Effector memory CD8-positive, alpha-beta T cell (primary cell): ENCODE measurements at regions not wholly inside any gene's neighbourhood (a gene's known extent, or its start where the extent isn't known, plus 50 kb on each side); places are given as distances from the start of the nearest gene placed in this dataset.
A peak's percentile ranks its signal among the peaks of the same experiment; 100 is the strongest.

Experiments
- ATAC-seq: fragments of 150-1000 bp; cut with Tn5 transposase; replicated peaks from 2 replicates; pipeline ENCODE4 v1.10.0; 2021; ENCODE audit warnings: mild to moderate bottlenecking, moderate library complexity
- DNase-seq, 3 experiments: peaks; one replicate each; pipeline ENCODE4 v3.0.0; 2021
- H3K27ac Mint-ChIP-seq, 2 donors: one replicate each; pipeline ENCODE4 v1.8.0; 2022; ENCODE audit warnings: mild to moderate bottlenecking in 2 of 2, mixed read lengths in 2 of 2, moderate library complexity in 2 of 2
- H3K27me3 Mint-ChIP-seq, 2 donors: one replicate each; pipeline ENCODE4 v1.8.0; 2022; ENCODE audit warnings: mixed read lengths in 2 of 2
- H3K36me3 Mint-ChIP-seq: one replicate; pipeline ENCODE4 v1.8.0; 2022; ENCODE audit warnings: mild to moderate bottlenecking, moderate library complexity, mixed read lengths; ENCODE audit not compliant: insufficient read depth
- H3K4me1 Mint-ChIP-seq, 2 donors: one replicate each; pipeline ENCODE4 v1.8.0; 2022; ENCODE audit warnings: low read depth in 2 of 2, mixed read lengths in 2 of 2
- H3K4me3 Mint-ChIP-seq, 2 donors: one replicate each; pipeline ENCODE4 v1.8.0; 2022; ENCODE audit warnings: mild to moderate bottlenecking in 2 of 2, mixed read lengths in 2 of 2, moderate library complexity in 2 of 2
- H3K9me3 Mint-ChIP-seq, 2 donors: one replicate each; pipeline ENCODE4 v1.8.0; 2022; ENCODE audit warnings: mixed read lengths in 2 of 2

DNA sequence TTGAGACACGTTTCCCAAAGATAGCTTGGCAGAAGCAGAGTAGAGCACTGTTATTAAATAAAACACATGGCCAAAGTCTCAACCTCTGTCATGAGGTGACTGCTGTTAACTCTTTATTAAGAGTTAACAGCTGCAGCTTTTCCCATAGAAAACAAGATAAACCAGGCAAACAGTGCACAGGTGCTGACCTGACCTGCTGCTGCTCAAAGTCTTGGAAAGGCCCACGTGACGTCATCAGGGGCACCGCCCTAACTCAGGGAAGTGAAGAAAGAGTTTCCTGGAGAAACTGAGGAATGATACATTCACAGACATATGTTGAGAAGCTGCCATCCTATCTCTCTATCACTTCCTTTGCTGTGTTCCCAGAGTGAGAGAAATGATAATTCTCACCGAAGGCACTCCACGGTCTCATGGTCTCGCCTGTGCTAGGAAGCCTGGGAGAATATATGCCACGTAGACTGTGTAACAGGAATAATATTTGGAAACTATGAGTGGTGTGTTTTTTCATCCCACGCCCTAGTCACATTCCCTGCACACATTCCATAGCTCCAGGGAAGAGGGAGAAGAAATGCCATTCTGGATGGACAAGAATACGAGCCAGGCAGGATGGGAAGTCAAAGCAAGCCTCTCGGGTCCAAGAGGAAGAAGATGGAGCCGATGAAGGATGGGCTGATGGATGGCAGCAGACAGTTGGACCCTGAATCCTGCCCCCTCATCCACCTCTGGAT lies 146.2 kb upstream of the NFE2L3 start:
- DNase-seq (no peak), ATAC-seq (no peak)
- Mint-ChIP-seq H3K27ac (no peak overlapping the region), H3K4me1 (no peaks in the 10 kb centered on the region), H3K9me3 (no peaks in the 10 kb centered on the region), H3K36me3 (no peaks in the 10 kb centered on the region), H3K4me3 (no peak overlapping the region), H3K27me3 (peaks cover 47 to 71% of the 10 kb centered on the region in 2 donors)

DNA sequence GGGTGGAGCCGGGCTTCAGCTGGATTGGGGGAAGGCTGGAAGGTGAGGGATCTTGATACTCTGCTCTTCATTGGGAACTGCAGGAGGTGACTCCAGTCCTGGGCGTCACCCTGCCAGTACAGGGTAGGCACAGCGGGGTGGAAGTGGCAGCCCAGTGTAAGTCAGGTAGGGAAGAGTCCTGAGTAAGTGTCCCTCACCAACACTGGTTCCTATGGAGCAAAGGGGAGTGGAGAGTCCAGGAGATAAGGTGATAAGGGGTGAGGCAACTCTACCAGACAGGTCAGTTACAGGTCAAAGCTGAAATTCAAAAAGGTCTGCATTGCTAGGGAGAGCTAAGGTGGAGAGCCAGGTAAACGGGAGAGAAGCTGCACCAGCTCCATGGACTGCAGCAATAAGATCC lies 145.6 kb upstream of the NFE2L3 start:
- Mint-ChIP-seq H3K9me3 (no peaks in the 10 kb centered on the region), H3K4me1 (peaks cover 0 to 1% of the 10 kb centered on the region in 2 donors), H3K36me3 (no peaks in the 10 kb centered on the region), H3K4me3 (no peak overlapping the region), H3K27ac (no peak overlapping the region), H3K27me3 (peaks cover 47 to 71% of the 10 kb centered on the region in 2 donors)
- no peak for ATAC-seq
- no peak for DNase-seq

DNA sequence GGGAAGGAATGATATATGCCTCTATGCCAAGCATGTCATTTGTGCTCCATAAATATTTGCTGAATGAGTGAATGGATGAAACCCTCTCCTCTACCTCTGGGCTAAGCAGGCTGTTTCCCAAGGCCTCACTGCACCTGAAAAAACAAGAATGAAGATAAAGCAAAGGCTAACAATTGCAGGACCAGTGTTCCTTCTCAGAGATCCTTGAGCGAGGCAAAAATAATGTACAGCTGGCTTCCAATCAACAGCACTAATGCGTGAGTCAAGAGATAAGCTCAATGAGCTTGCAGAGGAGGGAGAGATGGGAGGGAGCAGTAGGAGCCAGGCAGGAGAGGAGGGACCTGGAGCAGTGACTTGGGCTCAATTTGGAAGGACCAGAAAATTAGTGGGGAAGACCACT lies 144.5 kb upstream of the NFE2L3 start:
- Mint-ChIP-seq H3K27ac (peak overlapping the region in 1 of 2 donors; percentile 0), H3K36me3 (no peaks in the 10 kb centered on the region), H3K27me3 (peaks cover 38 to 60% of the 10 kb centered on the region in 2 donors), H3K4me1 (peaks cover 0 to 3% of the 10 kb centered on the region in 2 donors), H3K4me3 (no peak overlapping the region), H3K9me3 (no peaks in the 10 kb centered on the region)
- ATAC-seq (no peak), DNase-seq (no peak)

DNA sequence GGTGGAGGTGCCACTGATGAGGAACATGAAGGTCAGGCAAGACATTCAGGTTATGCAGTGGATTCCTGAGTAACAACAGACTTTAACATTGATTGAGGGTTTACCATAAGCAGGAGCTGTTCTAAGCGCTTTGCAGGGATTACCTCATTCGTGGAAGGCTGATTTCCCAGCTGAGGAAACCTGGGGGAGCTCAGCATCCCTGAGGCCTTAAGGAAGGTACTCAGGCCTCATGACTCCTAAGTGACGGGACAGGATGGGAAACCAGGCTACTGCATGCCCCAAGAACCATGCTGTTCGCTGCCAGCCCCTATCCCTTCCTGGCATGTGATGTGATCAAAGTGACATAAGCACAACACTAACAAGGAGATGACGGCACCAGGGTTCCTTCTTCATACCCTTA lies 143.6 kb upstream of the NFE2L3 start:
- DNase-seq (no peak), ATAC-seq (no peak)
- Mint-ChIP-seq H3K36me3 (no peaks in the 10 kb centered on the region), H3K4me1 (peaks cover 0 to 3% of the 10 kb centered on the region in 2 donors), H3K9me3 (no peaks in the 10 kb centered on the region), H3K27ac (no peak overlapping the region), H3K27me3 (peaks cover 29 to 51% of the 10 kb centered on the region in 2 donors), H3K4me3 (no peak overlapping the region)

DNA sequence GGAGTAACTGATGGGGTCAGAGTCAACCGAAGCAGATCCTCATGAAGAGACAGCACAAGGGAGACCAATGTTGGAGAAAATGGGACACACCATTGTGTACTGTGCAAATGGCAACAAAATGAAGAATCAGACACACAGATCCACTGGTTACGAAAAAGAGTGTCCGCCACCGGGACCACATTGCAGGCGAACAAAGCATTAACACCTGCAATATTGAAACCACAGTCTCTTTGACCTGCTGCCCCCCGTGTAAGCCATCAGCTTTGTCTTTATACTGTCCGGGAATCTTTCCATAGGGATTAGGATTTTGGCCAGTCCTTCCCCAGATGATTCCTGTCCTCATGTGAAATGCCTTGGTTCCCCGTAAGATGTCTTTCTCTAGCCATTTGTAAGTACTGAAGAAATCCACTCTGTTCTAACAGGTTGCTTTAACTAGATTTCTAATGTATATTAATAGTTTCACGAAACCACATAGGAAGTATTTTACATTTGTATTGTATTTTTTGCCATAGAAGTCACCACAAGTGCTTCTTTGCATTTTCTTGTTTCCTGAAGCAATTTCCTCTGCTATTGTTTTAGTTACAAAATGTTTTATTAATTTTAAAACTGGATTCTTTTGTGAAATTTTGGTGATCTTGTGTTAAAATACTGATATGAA lies 140.8 kb upstream of the NFE2L3 start:
- Mint-ChIP-seq H3K4me3 (no peak overlapping the region), H3K27me3 (peaks cover 41 to 64% of the 10 kb centered on the region in 2 donors), H3K9me3 (no peaks in the 10 kb centered on the region), H3K27ac (no peak overlapping the region), H3K36me3 (no peaks in the 10 kb centered on the region), H3K4me1 (peaks cover 0 to 3% of the 10 kb centered on the region in 2 donors)
- DNase-seq: no peak
- no peak for ATAC-seq

DNA sequence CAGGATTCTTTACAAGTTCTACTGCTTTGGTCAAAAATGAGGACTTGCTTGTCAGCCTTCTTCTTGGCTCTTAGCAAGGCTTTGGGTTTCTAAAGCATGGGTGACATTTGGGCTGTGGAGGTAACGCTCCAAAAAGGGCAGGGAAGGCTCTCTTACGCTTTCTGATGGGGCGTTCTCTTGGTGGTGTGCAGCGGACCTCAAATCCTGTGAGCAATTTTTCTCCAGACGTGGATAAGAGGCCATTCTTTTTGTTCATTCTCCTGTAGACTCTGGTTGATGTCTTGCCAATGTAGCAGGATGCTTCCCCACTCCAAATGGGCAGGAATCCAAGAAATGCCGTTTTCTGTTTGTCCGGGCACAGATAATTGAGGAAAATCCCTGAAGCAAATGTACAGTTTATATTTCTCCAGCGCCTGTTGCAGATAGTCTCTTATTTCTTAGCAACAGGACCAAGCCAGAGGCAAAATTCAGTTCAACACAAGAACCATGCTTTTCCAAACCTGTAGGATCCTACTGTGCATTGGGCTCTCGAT lies 138.4 kb upstream of the NFE2L3 start:
- no peak for DNase-seq
- H3K36me3 Mint-ChIP-seq: no peaks in the 10 kb centered on the region
- peaks cover 0 to 3% of the 10 kb centered on the region in 2 donors for H3K4me1 Mint-ChIP-seq

DNA sequence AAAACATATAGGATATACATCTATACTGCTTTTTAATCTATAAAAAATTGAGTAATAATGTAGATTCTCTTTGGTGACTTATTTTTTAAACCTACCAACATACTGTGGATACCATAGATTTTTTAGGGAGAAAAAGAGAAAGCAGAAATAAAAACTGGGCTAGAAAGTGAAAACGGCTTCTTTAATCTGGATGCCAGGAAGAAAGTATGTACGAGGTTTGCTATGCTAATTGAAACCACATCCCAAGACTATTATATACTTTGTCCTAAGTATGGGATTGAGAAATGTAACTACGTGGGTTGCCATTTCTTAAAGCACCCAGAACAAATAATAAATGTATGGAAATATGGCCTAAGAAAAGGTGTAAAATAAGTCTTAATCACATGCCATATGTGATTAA lies 129.0 kb upstream of the NFE2L3 start:
- Mint-ChIP-seq H3K36me3 (peaks cover 3% of the 10 kb centered on the region), H3K9me3 (no peaks in the 10 kb centered on the region), H3K4me1 (no peaks in the 10 kb centered on the region), H3K4me3 (no peak overlapping the region), H3K27ac (no peak overlapping the region), H3K27me3 (peaks cover 22 to 24% of the 10 kb centered on the region in 2 donors)
- DNase-seq (no peak), ATAC-seq (no peak)

More for the DNA sequence above, 138.4 kb upstream of the NFE2L3 start:
- Mint-ChIP-seq H3K9me3 (no peaks in the 10 kb centered on the region), H3K4me3 (no peak overlapping the region), H3K27ac (no peak overlapping the region), H3K27me3 (peaks cover 51 to 64% of the 10 kb centered on the region in 2 donors)
- ATAC-seq: no peak

DNA sequence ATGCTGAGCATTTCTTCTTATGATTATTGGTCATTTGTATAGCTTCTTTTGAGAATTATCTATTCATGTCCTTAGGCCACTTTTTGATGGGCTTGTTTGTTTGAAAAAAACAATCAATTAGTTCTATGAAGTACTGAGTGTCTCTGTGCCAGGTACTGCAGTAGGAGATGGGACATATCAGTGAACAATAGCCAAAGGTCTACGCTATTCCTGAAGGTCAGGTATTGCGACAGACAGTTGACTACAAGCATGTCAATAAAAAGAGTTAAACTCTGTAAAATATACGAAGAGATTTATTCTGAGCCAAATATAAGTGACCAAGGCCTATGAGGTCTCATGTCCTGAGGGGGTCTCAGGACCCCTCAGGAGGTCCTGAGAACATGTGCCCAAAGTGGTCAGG lies 122.1 kb upstream of the NFE2L3 start:
- Mint-ChIP-seq H3K27ac (no peak overlapping the region), H3K4me3 (no peak overlapping the region), H3K9me3 (no peaks in the 10 kb centered on the region)

DNA sequence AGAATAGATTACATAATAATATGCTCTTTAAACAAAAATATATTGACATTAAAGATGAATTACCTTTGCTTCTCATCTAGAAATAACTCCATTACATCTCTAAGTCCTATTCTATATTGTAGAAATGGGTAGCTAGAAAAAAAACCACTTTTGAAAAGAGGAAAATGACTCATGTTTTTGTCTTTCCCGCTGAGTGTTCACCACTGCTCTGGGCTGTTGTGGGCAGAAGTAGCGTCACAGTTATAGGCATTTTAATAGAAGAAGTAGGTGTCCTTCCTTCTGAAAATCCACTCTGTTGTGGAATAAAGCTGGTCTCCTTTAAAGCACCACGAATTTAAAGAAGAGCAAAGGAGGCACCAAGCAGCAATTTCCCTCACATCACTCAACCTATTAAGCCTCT lies 117.6 kb upstream of the NFE2L3 start:
- Mint-ChIP-seq H3K27ac (no peak overlapping the region), H3K9me3 (no peaks in the 10 kb centered on the region), H3K4me3 (no peak overlapping the region), H3K27me3 (peaks cover 38 to 66% of the 10 kb centered on the region in 2 donors), H3K36me3 (no peaks in the 10 kb centered on the region), H3K4me1 (no peaks in the 10 kb centered on the region)
- no peak for DNase-seq
- ATAC-seq: no peak

More for the DNA sequence above, 122.1 kb upstream of the NFE2L3 start:
- Mint-ChIP-seq H3K4me1 (no peaks in the 10 kb centered on the region), H3K27me3 (peaks cover 28 to 42% of the 10 kb centered on the region in 2 donors), H3K36me3 (no peaks in the 10 kb centered on the region)
- DNase-seq (no peak), ATAC-seq (no peak)

DNA sequence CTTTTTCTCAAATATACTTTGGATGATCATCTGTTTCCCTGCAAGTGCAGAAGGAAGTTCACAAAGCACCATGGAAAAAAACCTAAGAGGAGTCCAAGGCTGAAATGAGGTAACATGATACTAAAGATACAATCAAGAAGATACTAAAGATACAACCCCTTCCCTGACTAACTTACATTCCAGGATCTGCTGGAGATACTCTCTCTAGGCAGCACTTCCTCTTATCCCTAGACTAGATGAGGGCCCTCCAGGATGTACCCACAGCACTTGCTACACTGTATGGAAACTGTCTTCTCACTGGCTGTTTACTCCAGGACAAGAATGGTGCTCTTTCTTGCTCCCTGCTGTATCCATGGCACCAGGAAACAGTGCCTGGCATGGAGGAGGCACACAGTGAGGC lies 116.4 kb upstream of the NFE2L3 start:
- peaks cover 47 to 73% of the 10 kb centered on the region in 2 donors for H3K27me3 Mint-ChIP-seq

DNA sequence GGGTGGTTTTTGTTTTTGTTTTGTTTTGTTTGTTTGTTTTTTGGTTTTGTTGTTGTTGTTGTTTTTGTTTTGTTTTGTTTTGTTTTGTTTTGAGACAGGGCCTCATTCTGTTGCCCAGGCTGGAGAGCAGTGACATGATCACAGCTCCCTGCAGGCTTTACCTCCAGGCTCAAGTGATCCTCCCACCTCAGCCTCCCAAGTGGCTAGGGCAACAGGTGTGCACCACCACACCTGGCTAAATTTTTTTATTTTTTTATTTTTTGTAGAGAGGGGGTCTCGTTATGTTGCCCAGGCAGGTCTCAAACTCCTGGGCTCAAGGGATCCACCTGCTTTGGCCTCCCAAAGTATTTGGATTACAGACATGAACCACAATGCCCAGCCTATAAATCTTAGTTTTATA lies 115.9 kb upstream of the NFE2L3 start:
- H3K27ac Mint-ChIP-seq: no peak overlapping the region
- H3K4me1 Mint-ChIP-seq: no peaks in the 10 kb centered on the region
- ATAC-seq (no peak), DNase-seq (no peak)
- no peaks in the 10 kb centered on the region for H3K9me3 Mint-ChIP-seq
- H3K36me3 Mint-ChIP-seq: no peaks in the 10 kb centered on the region
- peaks cover 46 to 73% of the 10 kb centered on the region in 2 donors for H3K27me3 Mint-ChIP-seq
- H3K4me3 Mint-ChIP-seq: no peak overlapping the region

More for the DNA sequence above, 116.4 kb upstream of the NFE2L3 start:
- Mint-ChIP-seq H3K27ac (no peak overlapping the region), H3K36me3 (no peaks in the 10 kb centered on the region), H3K4me1 (no peaks in the 10 kb centered on the region), H3K9me3 (no peaks in the 10 kb centered on the region), H3K4me3 (no peak overlapping the region)
- DNase-seq: no peak
- no peak for ATAC-seq

DNA sequence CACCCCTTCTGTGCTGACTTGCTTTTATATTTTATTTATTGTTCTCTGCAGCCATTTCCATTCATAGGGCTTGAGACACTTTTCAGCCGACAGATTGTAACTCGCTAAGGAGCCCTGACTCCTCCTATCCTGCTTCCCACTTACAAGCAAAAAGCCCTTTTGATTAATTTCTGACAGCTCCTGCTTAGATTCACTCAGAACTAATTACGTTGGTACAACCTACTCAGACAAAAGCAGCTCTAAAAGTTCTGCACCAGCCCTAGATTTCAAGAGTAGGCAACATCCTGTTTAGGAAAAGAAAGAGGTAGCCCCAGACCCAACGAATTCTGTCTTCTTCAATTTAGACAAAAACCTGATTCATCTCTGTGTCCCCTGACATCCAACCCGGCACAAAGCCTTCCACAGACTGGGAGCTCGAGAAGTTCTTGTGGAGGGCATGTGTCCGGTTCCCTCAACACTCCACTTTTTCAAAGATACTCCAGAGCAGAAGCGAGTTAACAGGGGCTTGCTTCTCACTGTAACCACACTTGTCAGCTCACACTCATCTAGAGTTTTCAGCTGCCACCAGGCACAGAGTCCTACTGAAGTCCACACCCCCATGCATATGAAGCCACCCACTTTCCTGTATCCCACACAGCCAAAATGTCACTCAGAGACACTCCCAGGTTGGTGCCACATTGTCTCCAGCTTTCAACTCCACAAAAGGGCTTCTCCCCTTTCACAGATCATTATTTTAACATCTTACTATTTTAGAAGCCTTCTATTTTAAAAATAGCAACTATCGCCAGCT lies 113.6 kb upstream of the NFE2L3 start:
- H3K4me1 Mint-ChIP-seq: no peaks in the 10 kb centered on the region
- peaks cover 45 to 67% of the 10 kb centered on the region in 2 donors for H3K27me3 Mint-ChIP-seq
- no peaks in the 10 kb centered on the region for H3K9me3 Mint-ChIP-seq
- H3K36me3 Mint-ChIP-seq: no peaks in the 10 kb centered on the region
- DNase-seq (no peak), ATAC-seq (no peak)
- no peak overlapping the region for H3K27ac Mint-ChIP-seq
- no peak overlapping the region for H3K4me3 Mint-ChIP-seq

DNA sequence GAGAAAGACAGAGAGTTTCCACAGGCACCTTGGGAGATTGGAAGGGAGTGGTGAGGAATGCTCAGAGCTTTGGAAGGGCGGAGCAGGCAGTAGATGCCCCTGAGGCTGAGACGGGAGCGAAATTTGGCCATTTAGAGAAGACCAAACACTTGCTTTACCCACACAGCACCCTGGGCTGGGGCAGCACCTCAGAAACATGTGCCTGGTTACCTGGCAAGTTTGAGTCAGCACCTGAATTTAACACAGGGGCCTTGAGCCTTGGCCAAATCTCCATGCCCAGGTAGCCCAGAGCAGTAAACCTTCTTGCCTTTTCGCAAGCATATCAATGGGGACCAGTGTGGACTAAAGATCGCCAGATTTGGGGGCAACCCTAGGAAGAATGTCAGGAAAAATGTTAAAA lies 111.9 kb upstream of the NFE2L3 start:
- H3K27ac Mint-ChIP-seq: no peak overlapping the region
- H3K9me3 Mint-ChIP-seq: no peaks in the 10 kb centered on the region
- no peak for DNase-seq
- no peaks in the 10 kb centered on the region for H3K4me1 Mint-ChIP-seq
- no peak overlapping the region for H3K4me3 Mint-ChIP-seq
- H3K36me3 Mint-ChIP-seq: no peaks in the 10 kb centered on the region
- ATAC-seq: no peak
- H3K27me3 Mint-ChIP-seq: peaks cover 60 to 83% of the 10 kb centered on the region in 2 donors
